NCI-H2107 treated with DMSO at 0.1 percent for 48 hours (cell line): ENCODE measurements at regions not wholly inside any gene's neighbourhood (a gene's known extent, or its start where the extent isn't known, plus 50 kb on each side); places are given as distances from the start of the nearest gene placed in this dataset.
A peak's percentile ranks its signal among the peaks of the same experiment; 100 is the strongest.

ENCODE experiments used
- DNase-seq: peaks from one replicate; lab custom pipeline; 2025; ENCODE audit not compliant: unreplicated experiment; lab: John Stamatoyannopoulos, UW

GRCh38 chr21:16345757-16346156, 616.0 kb downstream of the USP25 start:
- DNase-seq = no peak

- no peak for DNase-seq
These were observed 617.4 kb downstream of the USP25 start for GRCh38 chr21:16347223-16347622.

GRCh38 chr21:16353764-16354163, 624.0 kb downstream of the USP25 start:
- DNase-seq = no peak

- DNase-seq = no peak
These were observed 628.2 kb downstream of the USP25 start for GRCh38 chr21:16357994-16358393.

GRCh38 chr21:16358784-16359183, 629.0 kb downstream of the USP25 start:
- DNase-seq = no peak

GRCh38 chr21:16363100-16363499, 633.3 kb downstream of the USP25 start:
- DNase-seq = no peak

- no peak for DNase-seq
These were observed 633.7 kb downstream of the USP25 start for GRCh38 chr21:16363518-16363917.

- DNase-seq = no peak
These were observed 636.4 kb downstream of the USP25 start for GRCh38 chr21:16366207-16366606.

GRCh38 chr21:16367079-16367478, 637.3 kb downstream of the USP25 start:
- DNase-seq = no peak

GRCh38 chr21:16370186-16370585, 640.4 kb downstream of the USP25 start:
- DNase-seq = peak; percentile 2

GRCh38 chr21:16372586-16372985, 642.8 kb downstream of the USP25 start:
- no peak for DNase-seq

- DNase-seq = no peak
These were observed 646.9 kb downstream of the USP25 start for GRCh38 chr21:16376673-16377072.

- no peak for DNase-seq
These were observed 647.4 kb downstream of the USP25 start for GRCh38 chr21:16377120-16377658.

GRCh38 chr21:16377857-16378256, 648.1 kb downstream of the USP25 start:
- no peak for DNase-seq

- no peak for DNase-seq
These were observed 648.7 kb downstream of the USP25 start for GRCh38 chr21:16378525-16378924.

- no peak for DNase-seq
These were observed 658.5 kb downstream of the USP25 start for GRCh38 chr21:16388291-16388690.

- DNase-seq = no peak
These were observed 659.3 kb downstream of the USP25 start for GRCh38 chr21:16388911-16389560.

GRCh38 chr21:16389643-16390042, 659.9 kb downstream of the USP25 start:
- no peak for DNase-seq

- no peak for DNase-seq
These were observed 665.5 kb downstream of the USP25 start for GRCh38 chr21:16395285-16395684.

GRCh38 chr21:16402752-16403151, 673.0 kb downstream of the USP25 start:
- no peak for DNase-seq

- no peak for DNase-seq
These were observed 675.0 kb downstream of the USP25 start for GRCh38 chr21:16404776-16405175.

- DNase-seq = no peak
These were observed 676.6 kb downstream of the USP25 start for GRCh38 chr21:16406355-16406754.
